Amygdala (tissue), 56 donors: ENCODE measurements at regions not wholly inside any gene's neighbourhood (a gene's known extent, or its start where the extent isn't known, plus 50 kb on each side); places are given as distances from the start of the nearest gene placed in this dataset.
"Not testable (repeated sequence)": the region's sequence is repeated elsewhere in the genome, so short reads cannot be mapped to it uniquely, and the experiment has no call there.

Experiments used
- DNase-seq, 56 donors: peaks; one replicate each; lab custom pipeline; 2025; lab: John Stamatoyannopoulos, UW

- DNase-seq: no peak
Observed at GRCh38 chr15:59835776-59836175, 146.7 kb upstream of the BNIP2 start.

DNA sequence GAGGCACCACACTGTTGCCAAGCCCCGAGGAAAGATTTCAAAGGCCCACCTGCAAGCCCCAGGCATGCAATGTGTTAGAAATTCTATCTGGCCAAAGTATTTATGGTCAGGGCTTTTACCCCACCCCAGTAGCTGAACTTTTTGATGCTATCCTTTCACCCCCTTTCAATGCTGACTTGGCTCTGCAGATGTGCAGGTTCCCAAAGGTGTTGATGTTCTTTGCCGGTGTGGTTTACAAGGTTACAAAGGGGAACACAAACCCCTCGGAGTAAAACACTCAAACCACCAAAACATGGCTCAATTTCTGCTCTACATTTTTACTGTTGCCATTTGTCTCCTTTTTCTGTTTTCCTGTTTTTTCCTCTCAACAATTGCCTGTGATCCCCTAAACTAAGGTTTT, 145.4 kb upstream of the BNIP2 start:
- no peak for DNase-seq

DNA sequence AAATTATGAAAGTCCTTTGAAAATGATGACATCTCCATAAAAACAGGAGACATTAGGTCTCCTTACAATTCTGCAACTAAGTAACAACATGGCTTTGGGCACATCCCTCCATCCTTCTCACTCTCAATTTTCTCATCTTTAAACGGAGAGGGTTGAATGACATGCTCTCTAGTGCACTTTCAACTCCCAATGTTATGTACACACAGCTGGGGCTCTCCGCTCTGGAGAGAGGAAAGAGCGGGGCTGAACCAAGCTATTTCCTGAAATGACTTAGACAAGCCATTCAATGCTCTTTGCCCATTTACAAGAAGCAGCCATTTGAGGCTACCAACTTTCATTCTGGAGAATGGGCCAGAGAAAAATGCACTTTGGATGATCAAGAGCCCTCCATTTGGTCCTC, 144.2 kb upstream of the BNIP2 start:
- no peak for DNase-seq

DNA sequence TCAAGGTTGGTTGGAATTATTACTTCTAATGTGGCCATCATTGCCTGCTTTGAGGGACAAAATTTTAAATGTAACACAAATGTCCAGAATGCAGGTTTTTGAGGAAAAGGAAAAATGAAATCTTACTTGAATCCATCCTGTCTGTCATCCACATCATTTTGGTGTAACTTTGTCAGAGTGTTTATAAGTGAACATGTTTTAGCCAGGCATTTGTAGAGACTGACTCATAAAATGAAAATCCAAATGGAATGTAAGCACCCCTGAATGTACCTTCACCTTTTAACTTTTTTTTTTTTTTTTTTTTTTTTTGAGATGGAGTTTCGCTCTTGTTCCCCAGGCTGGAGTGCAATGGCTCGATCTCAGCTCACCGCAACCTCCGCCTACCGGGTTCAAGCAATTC, 141.8 kb upstream of the BNIP2 start:
- no peak for DNase-seq

DNA sequence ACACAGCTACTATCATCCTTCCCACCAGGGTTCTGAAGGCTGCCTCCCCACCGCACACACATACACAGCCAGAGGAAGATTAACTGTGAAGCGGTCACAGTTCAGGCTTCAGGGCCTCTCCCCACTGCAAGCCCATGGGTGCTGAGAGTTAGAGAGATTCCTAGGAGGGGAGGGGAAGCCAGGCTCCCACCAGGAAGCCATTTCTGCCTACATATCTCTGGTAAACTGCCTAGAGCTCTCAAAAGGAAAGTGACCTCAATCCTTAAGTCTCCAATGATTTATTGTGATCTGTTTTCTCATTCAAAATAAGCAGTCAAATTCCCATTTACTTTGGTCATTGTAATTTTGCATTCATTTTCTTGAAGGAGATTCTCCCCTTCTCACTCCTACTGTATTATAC, 141.0 kb upstream of the BNIP2 start:
- DNase-seq: no peak

DNA sequence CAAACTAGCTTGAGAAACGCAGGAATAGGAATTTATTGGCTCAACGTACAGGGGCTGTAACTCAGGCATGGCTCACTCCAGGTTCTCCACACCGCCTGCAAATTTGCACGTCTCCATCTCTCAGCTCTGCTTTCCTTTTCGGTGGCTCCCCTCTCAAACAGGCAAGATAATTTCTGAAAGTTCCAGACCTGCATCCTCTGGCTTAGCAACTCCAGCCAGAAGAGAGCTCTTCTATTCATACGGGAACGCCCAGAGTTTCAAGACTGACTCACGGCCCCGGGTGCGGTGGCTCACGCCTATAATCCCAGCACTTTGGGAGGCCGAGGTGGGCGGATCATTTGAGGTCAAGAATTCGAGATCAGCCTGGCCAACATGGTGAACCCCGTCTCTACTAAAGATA, 139.7 kb upstream of the BNIP2 start:
- DNase-seq: no peak

DNA sequence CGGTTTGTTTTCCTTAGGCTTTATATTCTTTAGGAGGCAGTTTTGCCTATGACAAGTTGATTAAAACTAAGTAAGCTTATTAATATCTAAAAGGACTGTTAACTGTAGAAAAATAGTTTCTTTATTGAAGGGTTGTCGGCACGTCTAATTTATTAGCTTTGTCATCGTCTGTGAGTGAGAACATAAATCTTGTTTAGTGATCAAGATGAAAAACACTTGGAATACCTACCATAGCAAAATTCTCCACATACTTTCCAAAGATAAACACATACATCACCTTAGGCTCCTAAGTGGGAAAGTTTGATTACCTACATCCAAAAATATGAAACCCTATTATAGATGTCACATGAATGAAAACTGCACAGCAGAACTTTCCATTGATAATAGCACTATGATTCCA, 139.1 kb upstream of the BNIP2 start:
- DNase-seq: no peak

DNA sequence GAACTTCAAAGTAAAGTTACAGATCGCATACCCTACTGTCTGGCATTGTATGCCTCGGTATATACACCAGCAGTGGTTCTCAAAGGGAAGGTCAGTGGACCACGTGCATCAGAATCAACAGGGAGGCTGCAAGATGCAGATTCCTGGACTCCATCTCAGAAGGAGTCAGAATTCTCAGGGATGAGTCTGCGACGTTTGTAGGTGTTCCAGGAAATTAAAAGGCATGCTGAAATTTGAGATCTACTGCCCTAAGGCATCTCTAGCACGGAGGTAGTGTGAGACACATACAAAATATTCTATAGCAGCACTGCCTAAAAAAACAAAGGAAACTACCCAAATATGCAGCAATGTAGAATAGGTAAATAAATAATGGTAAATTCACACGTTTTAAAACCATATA, 136.8 kb upstream of the BNIP2 start:
- DNase-seq: no peak

GRCh38 chr15:59821286-59821685, 132.2 kb upstream of the BNIP2 start:
- DNase-seq: no peak

DNA sequence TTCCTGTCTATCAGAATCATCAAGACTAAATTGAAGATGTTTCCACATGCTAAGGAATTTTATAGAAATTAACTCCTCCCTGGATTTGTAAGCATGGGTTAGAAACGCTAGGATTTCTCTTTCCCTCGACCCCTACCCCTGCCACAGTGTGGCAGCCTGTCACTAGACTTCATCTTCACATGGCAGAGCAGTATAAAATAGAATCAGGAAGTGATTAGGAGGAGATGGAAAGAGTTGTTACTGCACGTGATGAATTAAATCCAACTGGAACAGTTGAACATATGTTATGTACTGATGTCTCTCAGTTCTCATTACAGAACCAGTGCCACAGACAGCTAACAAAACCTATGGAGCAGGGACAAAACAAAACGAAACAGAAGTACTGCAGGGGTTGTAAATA, 130.0 kb upstream of the BNIP2 start:
- DNase-seq: no peak

- DNase-seq: no peak
Observed at GRCh38 chr15:59818336-59818735, 129.2 kb upstream of the BNIP2 start.

GRCh38 chr15:59817834-59818233, 128.7 kb upstream of the BNIP2 start:
- no peak for DNase-seq

DNA sequence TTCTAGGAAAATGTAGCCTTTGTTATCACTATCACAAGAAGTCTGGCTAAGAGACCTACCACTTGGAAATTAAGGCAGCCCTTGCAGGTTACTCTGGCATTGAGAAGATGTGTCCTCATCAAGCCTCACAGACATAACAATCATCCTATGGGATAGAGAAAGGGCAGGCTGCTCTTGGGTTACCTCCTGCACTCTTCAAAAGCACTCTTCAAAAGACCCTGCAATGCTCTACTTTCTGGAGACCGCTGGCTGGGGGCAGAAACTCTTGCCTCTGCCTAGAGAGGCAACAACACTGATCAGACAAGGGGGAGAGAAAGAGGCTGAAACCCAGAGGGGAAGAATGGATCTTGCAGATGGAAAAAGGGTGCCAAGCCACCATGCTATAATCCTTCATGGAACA, 127.9 kb upstream of the BNIP2 start:
- no peak for DNase-seq

- no peak for DNase-seq
Observed at GRCh38 chr15:59814409-59814808, 125.3 kb upstream of the BNIP2 start.

DNA sequence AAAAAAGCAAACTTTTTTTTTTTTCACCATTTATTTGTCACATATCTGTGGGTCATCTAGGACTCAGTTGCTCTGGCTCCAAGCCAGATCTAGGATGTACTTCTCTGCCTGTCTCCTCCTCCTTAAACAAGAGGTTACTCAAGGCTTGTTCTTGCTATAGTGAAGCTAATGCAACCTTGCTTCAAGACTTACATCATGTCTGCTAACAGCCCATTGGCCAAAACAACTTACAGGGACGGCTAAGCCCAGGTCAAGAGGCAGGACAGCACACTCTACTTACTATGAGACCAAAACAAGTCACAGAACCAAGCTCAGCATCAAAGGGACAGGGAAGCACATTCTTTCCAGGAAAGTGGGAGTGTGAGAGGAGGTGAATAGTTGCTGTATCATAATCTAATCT, 123.8 kb upstream of the BNIP2 start:
- DNase-seq: no peak

GRCh38 chr15:59812250-59812870, 123.2 kb upstream of the BNIP2 start:
- no peak for DNase-seq

- not testable (repeated sequence) for DNase-seq
Observed at GRCh38 chr15:59803293-59803966, 114.3 kb upstream of the BNIP2 start.

GRCh38 chr15:59801649-59802048, 112.5 kb upstream of the BNIP2 start:
- DNase-seq: no peak

- no peak for DNase-seq
Observed at GRCh38 chr15:59798605-59798917, 109.4 kb upstream of the BNIP2 start.

DNA sequence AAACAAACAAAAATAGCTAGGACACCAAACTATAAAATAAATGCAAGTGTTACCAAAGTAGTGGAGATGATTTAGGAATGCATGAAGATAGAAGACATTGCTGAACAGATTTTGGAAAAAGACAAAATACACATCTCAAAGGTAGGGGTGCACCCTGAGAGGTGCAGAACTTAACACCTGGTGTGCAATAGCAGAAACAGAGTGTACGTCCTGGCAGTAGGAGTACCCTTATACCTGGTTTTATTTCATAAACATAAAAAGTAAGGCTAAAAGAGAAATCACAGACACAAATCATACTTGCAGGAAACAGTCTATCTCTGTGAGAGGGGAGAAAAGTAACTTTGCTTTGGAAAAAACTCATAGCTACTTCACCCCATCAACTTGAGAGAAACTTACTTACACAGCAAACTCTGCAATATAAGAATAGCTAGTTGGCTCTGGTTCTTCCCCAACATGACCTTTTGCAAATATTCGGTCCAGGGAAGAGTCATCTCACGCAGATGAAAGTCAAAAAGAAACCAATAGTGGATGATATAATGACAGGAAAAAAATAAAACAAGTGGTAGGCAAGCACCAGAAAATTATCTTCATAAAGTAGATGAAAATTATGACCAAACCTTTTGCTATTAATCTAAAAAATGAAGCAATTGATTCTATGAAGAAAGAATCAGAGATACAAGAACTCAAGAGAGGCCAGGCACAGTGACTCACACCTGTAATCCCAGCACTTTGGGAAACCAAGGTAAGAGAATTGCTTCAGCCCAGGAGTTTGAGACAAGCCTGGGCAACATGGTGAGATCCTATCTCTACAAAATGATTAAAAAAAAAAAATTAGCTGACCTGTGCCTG, 108.9 kb upstream of the BNIP2 start:
- no peak for DNase-seq

GRCh38 chr15:59794229-59794886, 105.2 kb upstream of the BNIP2 start:
- DNase-seq: no peak
